ENCODE measurements at regions not wholly inside any gene's neighbourhood (a gene's known extent, or its start where the extent isn't known, plus 50 kb on each side); places are given as distances from the start of the nearest gene placed in this dataset.

- DNase-seq = no peak
Observed at GRCh38 chr5:155211764-155212163, 198.2 kb downstream of the KIF4B start.

GRCh38 chr5:155222393-155222792, 208.8 kb downstream of the KIF4B start:
- DNase-seq = no peak

- DNase-seq = no peak
Observed at GRCh38 chr5:155229135-155229534, 215.6 kb downstream of the KIF4B start.

- DNase-seq = no peak
Observed at GRCh38 chr5:155239803-155240202, 226.2 kb downstream of the KIF4B start.

- DNase-seq = no peak
Observed at GRCh38 chr5:155250596-155250995, 237.0 kb downstream of the KIF4B start.

GRCh38 chr5:155252025-155252424, 238.5 kb downstream of the KIF4B start:
- DNase-seq = no peak

GRCh38 chr5:155252717-155253116, 239.2 kb downstream of the KIF4B start:
- DNase-seq = no peak

- no peak for DNase-seq
Observed at GRCh38 chr5:155254399-155254798, 240.8 kb downstream of the KIF4B start.

GRCh38 chr5:155258161-155258560, 244.6 kb downstream of the KIF4B start:
- DNase-seq = no peak

GRCh38 chr5:155259648-155260047, 246.1 kb downstream of the KIF4B start:
- no peak for DNase-seq

- no peak for DNase-seq
Observed at GRCh38 chr5:155260798-155261197, 247.2 kb downstream of the KIF4B start.

GRCh38 chr5:155263381-155263780, 249.8 kb downstream of the KIF4B start:
- DNase-seq = no peak

- no peak for DNase-seq
Observed at GRCh38 chr5:155264809-155265208, 251.3 kb downstream of the KIF4B start.

- DNase-seq = no peak
Observed at GRCh38 chr5:155268770-155269425, 255.3 kb downstream of the KIF4B start.

- no peak for DNase-seq
Observed at GRCh38 chr5:155270725-155271124, 257.2 kb downstream of the KIF4B start.

GRCh38 chr5:155274484-155274883, 260.9 kb downstream of the KIF4B start:
- no peak for DNase-seq

- no peak for DNase-seq
Observed at GRCh38 chr5:155275222-155275621, 261.7 kb downstream of the KIF4B start.

- DNase-seq = no peak
Observed at GRCh38 chr5:155276231-155276630, 262.7 kb downstream of the KIF4B start.

- DNase-seq = no peak
Observed at GRCh38 chr5:155278532-155278931, 265.0 kb downstream of the KIF4B start.

GRCh38 chr5:155282503-155283107, 269.1 kb downstream of the KIF4B start:
- no peak for DNase-seq

GRCh38 chr5:155285706-155286105, 272.2 kb downstream of the KIF4B start:
- no peak for DNase-seq

- DNase-seq = no peak
Observed at GRCh38 chr5:155290937-155291336, 277.4 kb downstream of the KIF4B start.

GRCh38 chr5:155293605-155294178, 280.1 kb downstream of the KIF4B start:
- no peak for DNase-seq

GRCh38 chr5:155295111-155295510, 281.6 kb downstream of the KIF4B start:
- no peak for DNase-seq
